K562 (cell line): ENCODE measurements at regions not wholly inside any gene's neighbourhood (a gene's known extent, or its start where the extent isn't known, plus 50 kb on each side); places are given as distances from the start of the nearest gene placed in this dataset.
A peak's percentile ranks its signal among the peaks of the same experiment; 100 is the strongest.

Source experiments
- ATAC-seq: fragments of 200-7000 bp; cut with Tn5 transposase; 3 replicates; pipeline ENCODE4 v1.9.1; 2020; ENCODE audit warnings: moderate library complexity
- BruUV-seq: library from RNA; stranded (reverse); fragments of 400-500 nt; replicated peaks from 2 replicates; lab custom pipeline; 2021; lab: Mats Ljungman, UMichigan
- CTCF ChIA-PET: fragments of 300-600 bp; formaldehyde crosslinking; extraction: SDS; loops from one replicate; lab custom pipeline; 2021; ENCODE audit warnings: low intra/inter-chr PET ratio; lab: Yijun Ruan, JAX
- POLR2A ChIA-PET: fragments of 300-600, 350-650 bp; sonication (Branson Sonifier 250); formaldehyde crosslinking; extraction: SDS; loops from one replicate; lab custom pipeline; 2021; ENCODE audit warnings: antibody characterized with exemption, inconsistent platforms; lab: Yijun Ruan, JAX
- DNase-seq, 4 experiments: peaks; one replicate each; pipeline versions ENCODE4 v3.0.0 to v3.0.0-alpha.2; 2011 to 2018; ENCODE audit warnings: low spot score in 3 of 4, mixed read lengths in 3 of 4; ENCODE audit errors: extremely low read depth in 1 of 4
- FAIRE-seq: peaks from 2 replicates; lab custom pipeline; 2011; peaks lifted over from hg19 to GRCh38; lab: Jason Lieb, UNC
- H2AFZ ChIP-seq: 2 replicates; pipeline ENCODE4 v1.6.0; 2011; ENCODE audit warnings: low read depth, low read length, control low read depth, inconsistent platforms
- H3K27ac ChIP-seq: fragments of 200-600 bp; 3 replicates; pipeline ENCODE4 v1.8.0; 2011; ENCODE audit warnings: low read depth, mild to moderate bottlenecking, control low read depth, inconsistent platforms, low read length, moderate library complexity, mixed read lengths; ENCODE audit errors: extremely low read depth
- H3K27me3 ChIP-seq, 2 experiments: fragments of 300-600 bp in 1 of 2; 2 replicates in 1 of 2; 3 replicates in 1 of 2; pipeline versions ENCODE4 v1.6.0 to v1.8.0; 2011; ENCODE audit warnings: inconsistent platforms in 2 of 2, low read length in 2 of 2, mild to moderate bottlenecking in 1 of 2, mixed read lengths in 1 of 2, moderate library complexity in 1 of 2; ENCODE audit not compliant: control insufficient read depth in 2 of 2, insufficient read depth in 2 of 2
- H3K36me3 ChIP-seq: fragments of 300-600 bp; 3 replicates; pipeline ENCODE4 v1.8.0; 2011; ENCODE audit warnings: mild to moderate bottlenecking, low read length, inconsistent platforms; ENCODE audit not compliant: control insufficient read depth, insufficient read depth
- H3K4me1 ChIP-seq, 2 experiments: fragments of 200-600 bp in 1 of 2; replicated peaks in 1 of 2; 2 replicates in 1 of 2; 3 replicates in 1 of 2; pipeline versions ENCODE4 v1.5.1 to v1.8.0; 2011; ENCODE audit warnings: inconsistent platforms in 2 of 2, low read length in 2 of 2, mild to moderate bottlenecking in 1 of 2, mixed read lengths in 1 of 2, moderate library complexity in 1 of 2; ENCODE audit not compliant: control insufficient read depth in 2 of 2, insufficient read depth in 2 of 2
- H3K4me2 ChIP-seq: 2 replicates; pipeline ENCODE4 v1.6.1; 2011; ENCODE audit warnings: low read length, control low read depth, inconsistent platforms, mixed read lengths; ENCODE audit not compliant: insufficient read depth
- H3K4me3 ChIP-seq: fragments of 200-600 bp; sonication (generic), shearing (Covaris generic); 2 replicates; pipeline ENCODE4 v1.5.1; 2016; ENCODE audit warnings: control low read depth, inconsistent platforms
- H3K79me2 ChIP-seq: fragments of 200-600 bp; 3 replicates; pipeline ENCODE4 v1.8.0; 2011; ENCODE audit warnings: low read length, inconsistent platforms; ENCODE audit not compliant: control insufficient read depth, insufficient read depth
- H3K9ac ChIP-seq, 2 experiments: 2 replicates each; pipeline versions ENCODE4 v1.6.0 to v1.6.1; 2011; ENCODE audit warnings: low read depth in 2 of 2, low read length in 2 of 2, control low read depth in 1 of 2, inconsistent platforms in 1 of 2, mild to moderate bottlenecking in 1 of 2, mixed read lengths in 1 of 2; ENCODE audit not compliant: insufficient read depth in 1 of 2
- H3K9me1 ChIP-seq: one replicate; pipeline ENCODE4 v1.6.0; 2011; ENCODE audit warnings: inconsistent platforms, mild to moderate bottlenecking, low read length, moderate library complexity; ENCODE audit not compliant: control insufficient read depth, insufficient read depth
- H3K9me3 ChIP-seq: replicated peaks from 2 replicates; pipeline ENCODE4 v1.5.1; 2011; ENCODE audit warnings: low read depth, low read length, inconsistent platforms; ENCODE audit not compliant: control insufficient read depth, insufficient read depth
- H4K20me1 ChIP-seq: replicated peaks from 2 replicates; pipeline ENCODE4 v1.6.1; 2011; ENCODE audit warnings: low read length, inconsistent platforms, mixed read lengths; ENCODE audit not compliant: control insufficient read depth, insufficient read depth
- ADNP ChIP-seq: fragments of 200-800 bp; sonication (Bioruptor generic); IDR thresholded peaks from 2 replicates; pipeline ENCODE4 v1.6.1; 2016; ENCODE audit warnings: missing genetic modification characterization, missing compliant biosample characterization
- C11orf30 ChIP-seq: fragments of 450-650 bp; IDR thresholded peaks from 2 replicates; pipeline ENCODE4 v1.6.1; 2016; ENCODE audit warnings: low read depth, mild to moderate bottlenecking
- CEBPG ChIP-seq, 3 experiments: fragments of 200-800 bp in 1 of 3; sonication (Bioruptor generic) in 1 of 3; sonication (generic) in 1 of 3; formaldehyde crosslinking in 1 of 3; IDR thresholded peaks in 2 of 3; conservative IDR thresholded peaks in 1 of 3; 2 replicates each; pipeline versions ENCODE4 v1.6.1 to v1.8.0; 2016 to 2022; ENCODE audit warnings: missing compliant biosample characterization in 2 of 3, missing genetic modification characterization in 2 of 3, mild to moderate bottlenecking in 1 of 3, missing genetic modification reagents in 1 of 3
- ELK1 ChIP-seq: sonication (generic); formaldehyde crosslinking; IDR thresholded peaks from 2 replicates; pipeline ENCODE4 v1.8.1; 2022; ENCODE audit warnings: missing genetic modification reagents
- HDAC1 ChIP-seq, 2 experiments: fragments of 450-650 bp; IDR thresholded peaks; 2 replicates each; pipeline ENCODE4 v1.6.1; 2016 to 2017; ENCODE audit warnings: inconsistent platforms in 1 of 2, mild to moderate bottlenecking in 1 of 2, moderate library complexity in 1 of 2
- HLTF ChIP-seq: fragments of 450-650 bp; IDR thresholded peaks from 2 replicates; pipeline ENCODE4 v1.6.1; 2016
- HNRNPH1 ChIP-seq: fragments of 200-400 bp; formaldehyde crosslinking; optimal IDR thresholded peaks from 2 replicates; pipeline ENCODE3; 2017; ENCODE audit warnings: low read depth, mild to moderate bottlenecking, low read length, moderate library complexity
- HSF4 ChIP-seq: fragments of 250-450 bp; sonication (Bioruptor Pico); IDR thresholded peaks from 2 replicates; pipeline ENCODE4 v2.1.2; 2022; ENCODE audit warnings: mild to moderate bottlenecking, moderate library complexity, borderline replicate concordance
- JUNB ChIP-seq: fragments of 450-650 bp; formaldehyde crosslinking; conservative IDR thresholded peaks from 2 replicates; pipeline ENCODE4 v1.4.0; 2020; ENCODE audit warnings: mild to moderate bottlenecking
- MAFG ChIP-seq: fragments of 450-650 bp; conservative IDR thresholded peaks from 2 replicates; pipeline ENCODE4 v1.6.1; 2016; ENCODE audit warnings: missing genetic modification characterization, missing compliant biosample characterization
- MAFK ChIP-seq: IDR thresholded peaks from 2 replicates; pipeline ENCODE4 v1.6.1; 2011; ENCODE audit warnings: low read length, improper control_type of control experiment
- MBD2 ChIP-seq: sonication (generic); IDR thresholded peaks from 2 replicates; pipeline ENCODE4 v1.6.1; 2016; ENCODE audit warnings: low read depth, borderline replicate concordance
- PHF20 ChIP-seq: fragments of 450-650 bp; IDR thresholded peaks from 2 replicates; pipeline ENCODE4 v1.6.1; 2018; ENCODE audit not compliant: partially characterized antibody
- PYGO2 ChIP-seq: fragments of 450-650 bp; IDR thresholded peaks from 2 replicates; pipeline ENCODE4 v1.6.1; 2016; ENCODE audit warnings: mild to moderate bottlenecking, missing genetic modification characterization, moderate library complexity, missing compliant biosample characterization
- ZNF197 ChIP-seq: fragments of 200-800 bp; sonication (Bioruptor generic); IDR thresholded peaks from 2 replicates; pipeline ENCODE4 v1.6.1; 2016; ENCODE audit warnings: low read depth, missing genetic modification characterization, missing compliant biosample characterization
- ZNF232 ChIP-seq: sonication (generic); formaldehyde crosslinking; IDR thresholded peaks from 2 replicates; pipeline ENCODE4 v1.8.0; 2022; ENCODE audit warnings: mild to moderate bottlenecking, missing genetic modification reagents
- ZNF316 ChIP-seq: fragments of 450-650 bp; IDR thresholded peaks from 2 replicates; pipeline ENCODE4 v1.6.1; 2016
- ZNF584 ChIP-seq: fragments of 200-800 bp; sonication (Bioruptor generic); IDR thresholded peaks from 2 replicates; pipeline ENCODE4 v1.6.1; 2016; ENCODE audit warnings: low read depth, mild to moderate bottlenecking, missing genetic modification characterization, missing compliant biosample characterization
- WGBS: fragments of 100-300 bp; shearing (Covaris generic); methylation state at CpG from one replicate; pipeline ENCODE4 v1.1.6; 2016; ENCODE audit warnings: low coverage, mixed read lengths; ENCODE audit not compliant: insufficient coverage; ENCODE audit errors: missing lambda C conversion rate; 5-methylcytosine and 5-hydroxymethylcytosine counted together
- in situ Hi-C: fragments of 300-500 bp; cut with MboI; formaldehyde crosslinking; loops from 4 replicates; pipeline ENCODE4 v1.15.0; 2018; ENCODE audit warnings: inconsistent platforms, mixed read lengths
- intact Hi-C: fragments of 100-400 bp; cut with micrococcal nuclease; formaldehyde crosslinking; loops from 2 replicates; pipeline ENCODE4 v1.14.2; 2022

GRCh38 chr20:52484438-52484837, 292.9 kb upstream of the ZFP64 start:
- Histone ChIP-seq H3K9ac (no peak overlapping the region), H3K4me1 (no peaks in the 10 kb centered on the region), H3K9me3 (no peaks in the 10 kb centered on the region), H4K20me1 (no peaks in the 10 kb centered on the region), H3K4me3 (no peak overlapping the region)
- DNase-seq (no peak), ATAC-seq (no peak)
- no TSS peak for BruUV-seq
- WGBS: 19% methylated on average over 2 of the region's 2 CpGs
- TF ChIP-seq HDAC1 (IDR thresholded peaks at IDR 0.05) (no peak), PHF20 (no peak), ELK1 (no peak)
- TF ChIP-seq, all 486 proteins: peak for 0
- no peaks in the 10 kb centered on the region for H3K79me2 ChIP-seq
- POLR2A ChIA-PET: interaction anchor here (0.7 kb wide), 1 partner anchor 151 kb away, joined by 3 read pairs; no protein-coding TSS in a partner anchor
- H3K9me1 ChIP-seq: no peaks in the 10 kb centered on the region
- intact Hi-C loops: no loop called here
- FAIRE-seq: no peak
- in situ Hi-C loops: no loop called here
- no peaks in the 10 kb centered on the region for H3K36me3 ChIP-seq
- no peak overlapping the region for H3K4me2 ChIP-seq
- no peak overlapping the region for H2AFZ ChIP-seq
- no peak overlapping the region for H3K27ac ChIP-seq
- CTCF ChIA-PET: no interaction called here
- H3K27me3 ChIP-seq: no peaks in the 10 kb centered on the region

GRCh38 chr20:52483382-52483781, 291.8 kb upstream of the ZFP64 start:
- Histone ChIP-seq H2AFZ (no peak overlapping the region), H4K20me1 (no peaks in the 10 kb centered on the region), H3K9me1 (no peaks in the 10 kb centered on the region), H3K9ac (no peak overlapping the region), H3K27me3 (no peaks in the 10 kb centered on the region), H3K27ac (no peak overlapping the region), H3K4me2 (no peak overlapping the region), H3K36me3 (no peaks in the 10 kb centered on the region), H3K9me3 (no peaks in the 10 kb centered on the region), H3K79me2 (no peaks in the 10 kb centered on the region), H3K4me1 (no peaks in the 10 kb centered on the region), H3K4me3 (no peak overlapping the region)
- 43% methylated on average over 1 of the region's 1 CpG for whole genome bisulfite sequencing
- CTCF ChIA-PET: no interaction called here
- no TSS peak for BruUV-seq
- in situ Hi-C loops (no loop called here), intact Hi-C loops (no loop called here)
- POLR2A ChIA-PET: no interaction called here
- no peak for DNase-seq
- FAIRE-seq: no peak
- no peak for ATAC-seq
- no peak for TF ChIP-seq ZNF232 (CRISPR knock-in tag)
- TF ChIP-seq ADNP (tag): no peak
- no peak for TF ChIP-seq MBD2
- peak; percentile 90 for TF ChIP-seq MAFG (tag)
- peak; percentile 93 for TF ChIP-seq ZNF316
- no peak for TF ChIP-seq CEBPG (CRISPR knock-in tag; IDR thresholded peaks at IDR 0.05)
- no peak for TF ChIP-seq CEBPG (tag; conservative IDR thresholded peaks at IDR 0.05 in 1 of 2, IDR thresholded peaks at IDR 0.05 in 1 of 2)
- TF ChIP-seq ZNF197 (CRISPR knock-in tag): no peak
- peak; percentile 83 for TF ChIP-seq C11orf30
- TF ChIP-seq HLTF: no peak
- no peak for TF ChIP-seq PYGO2 (tag)
- no peak for TF ChIP-seq HNRNPH1
- peak; percentile 99 for TF ChIP-seq MAFK
- no peak for TF ChIP-seq HSF4
- TF ChIP-seq ZNF584 (CRISPR knock-in tag): no peak
- TF ChIP-seq JUNB (CRISPR knock-in tag): no peak
